Mesendoderm (in vitro differentiated cells): ENCODE measurements at regions not wholly inside any gene's neighbourhood (a gene's known extent, or its start where the extent isn't known, plus 50 kb on each side); places are given as distances from the start of the nearest gene placed in this dataset.

Experiments used
- DNase-seq: peaks from one replicate; pipeline ENCODE4 v3.0.0; 2013
- H2AK5ac ChIP-seq: 2 replicates; pipeline ENCODE4 v1.6.1; 2013; ENCODE audit warnings: low read length, inconsistent platforms
- H2BK120ac ChIP-seq: 2 replicates; pipeline ENCODE4 v1.6.1; 2013; ENCODE audit warnings: low read depth, mild to moderate bottlenecking, low read length, moderate library complexity, mixed read lengths
- H2BK15ac ChIP-seq: replicated peaks from 2 replicates; pipeline ENCODE4 v1.6.1; 2013; ENCODE audit warnings: low read depth, mild to moderate bottlenecking, moderate library complexity
- H2BK5ac ChIP-seq: 2 replicates; pipeline ENCODE4 v1.6.1; 2013; ENCODE audit warnings: low read length, inconsistent platforms
- H3K18ac ChIP-seq: 2 replicates; pipeline ENCODE4 v1.6.1; 2013; ENCODE audit warnings: mild to moderate bottlenecking, low read length, mixed read lengths
- H3K23ac ChIP-seq: one replicate; pipeline ENCODE4 v1.6.1; 2013; ENCODE audit warnings: low read length
- H3K27ac ChIP-seq: 2 replicates; pipeline ENCODE4 v1.5.1; 2013; ENCODE audit warnings: low read depth, mild to moderate bottlenecking, inconsistent platforms, low read length, moderate library complexity
- H3K27me3 ChIP-seq: 2 replicates; pipeline ENCODE4 v1.6.1; 2013; ENCODE audit warnings: low read length, control low read depth, mild to moderate bottlenecking, inconsistent platforms; ENCODE audit not compliant: insufficient read depth, poor library complexity
- H3K36me3 ChIP-seq: 2 replicates; pipeline ENCODE4 v1.6.1; 2013; ENCODE audit warnings: low read length, inconsistent platforms; ENCODE audit not compliant: control insufficient read depth, insufficient read depth
- H3K4ac ChIP-seq: one replicate; pipeline ENCODE4 v1.6.1; 2013; ENCODE audit warnings: low read depth, mild to moderate bottlenecking, low read length, moderate library complexity
- H3K4me1 ChIP-seq: 2 replicates; pipeline ENCODE4 v1.6.1; 2013; ENCODE audit warnings: low read depth, low read length, inconsistent platforms; ENCODE audit not compliant: control insufficient read depth
- H3K4me2 ChIP-seq: 2 replicates; pipeline ENCODE4 v1.6.1; 2013; ENCODE audit warnings: low read length
- H3K4me3 ChIP-seq: 2 replicates; pipeline ENCODE4 v1.5.1; 2013; ENCODE audit warnings: mild to moderate bottlenecking, low read length
- H3K56ac ChIP-seq: one replicate; pipeline ENCODE4 v1.6.1; 2013; ENCODE audit warnings: low read length
- H3K79me1 ChIP-seq: 2 replicates; pipeline ENCODE4 v1.6.1; 2013; ENCODE audit warnings: low read length, inconsistent platforms
- H3K79me2 ChIP-seq: 2 replicates; pipeline ENCODE4 v1.6.1; 2013; ENCODE audit warnings: mild to moderate bottlenecking, low read length; ENCODE audit not compliant: control insufficient read depth, insufficient read depth
- H3K9ac ChIP-seq: 2 replicates; pipeline ENCODE4 v1.6.1; 2013; ENCODE audit warnings: low read length, inconsistent platforms
- H4K5ac ChIP-seq: one replicate; pipeline ENCODE4 v1.6.1; 2013; ENCODE audit warnings: low read length
- H4K8ac ChIP-seq: one replicate; pipeline ENCODE4 v1.6.1; 2013; ENCODE audit warnings: low read depth, mild to moderate bottlenecking, control low read depth, low read length, moderate library complexity
- WGBS: extraction: QIAGEN DNeasy Blood & Tissue Kit; methylation state at CpG from one replicate; pipeline ENCODE4 v1.1.7; 2013; ENCODE audit warnings: low lambda C conversion rate, missing lambda C conversion rate; ENCODE audit not compliant: insufficient coverage; ENCODE audit errors: extremely low coverage; 5-methylcytosine and 5-hydroxymethylcytosine counted together

- Histone ChIP-seq H3K4me3 (no peak overlapping the region), H2BK5ac (no peak overlapping the region), H2AK5ac (no peak overlapping the region), H4K8ac (no peak overlapping the region), H3K27me3 (no peaks in the 10 kb centered on the region), H2BK120ac (no peak overlapping the region), H3K79me1 (no peaks in the 10 kb centered on the region), H3K4me1 (peaks cover 3% of the 10 kb centered on the region), H3K4ac (no peak overlapping the region), H3K23ac (no peak overlapping the region), H4K5ac (no peak overlapping the region), H3K18ac (no peak overlapping the region), H3K27ac (no peak overlapping the region), H3K79me2 (no peaks in the 10 kb centered on the region), H3K36me3 (no peaks in the 10 kb centered on the region), H3K4me2 (no peak overlapping the region), H3K9ac (no peak overlapping the region), H2BK15ac (no peak overlapping the region), H3K56ac (no peak overlapping the region)
- DNase-seq: no peak
- WGBS: no CpG with 5 or more reads among the region's 4 CpGs
Observed at GRCh38 chr16:14007450-14007849, 63.7 kb upstream of the MRTFB start.

DNA sequence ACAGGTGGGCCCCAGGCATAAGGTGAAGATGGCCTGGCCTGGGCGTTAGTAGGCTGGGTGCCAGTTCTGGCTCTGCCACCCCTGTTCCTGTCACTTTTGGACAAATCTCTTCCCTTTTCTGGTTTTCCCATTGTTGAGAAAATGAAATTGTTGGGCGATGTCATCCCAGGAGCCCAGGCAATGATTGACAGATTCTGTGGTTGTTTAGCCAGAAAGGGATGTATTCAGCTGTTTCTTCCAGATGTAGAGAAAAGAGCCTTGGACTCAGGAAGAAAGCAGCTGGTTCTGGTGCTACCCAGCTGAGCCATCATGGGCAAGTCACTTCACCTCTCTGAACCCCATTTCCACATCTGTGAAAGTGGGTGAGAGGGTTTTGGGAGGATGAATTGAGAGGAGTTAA is 60.1 kb upstream of the MRTFB start:
- Histone ChIP-seq H2BK15ac (no peak overlapping the region), H3K56ac (no peak overlapping the region), H4K8ac (no peak overlapping the region), H3K4me2 (no peak overlapping the region), H3K23ac (no peak overlapping the region), H3K36me3 (no peaks in the 10 kb centered on the region), H3K4me1 (peaks cover 3% of the 10 kb centered on the region), H4K5ac (no peak overlapping the region), H2BK120ac (no peak overlapping the region), H3K4me3 (no peak overlapping the region), H3K27ac (no peak overlapping the region), H2BK5ac (no peak overlapping the region), H3K79me1 (no peaks in the 10 kb centered on the region), H3K18ac (no peak overlapping the region), H3K79me2 (no peaks in the 10 kb centered on the region), H3K9ac (no peak overlapping the region), H2AK5ac (no peak overlapping the region), H3K4ac (no peak overlapping the region), H3K27me3 (no peaks in the 10 kb centered on the region)
- no peak for DNase-seq
- WGBS: no CpG with 5 or more reads among the region's 2 CpGs

GRCh38 chr16:14011846-14012245 is 59.3 kb upstream of the MRTFB start:
- Histone ChIP-seq H3K56ac (no peak overlapping the region), H3K4me2 (no peak overlapping the region), H2BK15ac (no peak overlapping the region), H3K27ac (no peak overlapping the region), H3K4me1 (peaks cover 4% of the 10 kb centered on the region), H4K8ac (no peak overlapping the region), H3K27me3 (no peaks in the 10 kb centered on the region), H4K5ac (no peak overlapping the region), H3K36me3 (no peaks in the 10 kb centered on the region), H3K79me2 (no peaks in the 10 kb centered on the region), H3K18ac (no peak overlapping the region), H3K9ac (no peak overlapping the region), H3K4me3 (no peak overlapping the region), H3K23ac (no peak overlapping the region), H2AK5ac (no peak overlapping the region), H3K79me1 (no peaks in the 10 kb centered on the region), H2BK5ac (no peak overlapping the region), H2BK120ac (no peak overlapping the region), H3K4ac (no peak overlapping the region)
- no peak for DNase-seq
- no CpG with 5 or more reads among the region's 6 CpGs for WGBS

- WGBS: no CpG with 5 or more reads among the region's 4 CpGs
- DNase-seq: no peak
- H3K79me1 ChIP-seq: no peaks in the 10 kb centered on the region
- H3K27me3 ChIP-seq: no peaks in the 10 kb centered on the region
- no peak overlapping the region for H3K4me2 ChIP-seq
- no peak overlapping the region for H3K56ac ChIP-seq
- no peak overlapping the region for H4K5ac ChIP-seq
- peaks cover 4% of the 10 kb centered on the region for H3K4me1 ChIP-seq
- no peak overlapping the region for H2BK5ac ChIP-seq
- H3K23ac ChIP-seq: no peak overlapping the region
- H3K27ac ChIP-seq: no peak overlapping the region
- no peak overlapping the region for H3K9ac ChIP-seq
- H4K8ac ChIP-seq: no peak overlapping the region
- H2AK5ac ChIP-seq: no peak overlapping the region
- no peak overlapping the region for H3K18ac ChIP-seq
- H2BK120ac ChIP-seq: no peak overlapping the region
- H2BK15ac ChIP-seq: no peak overlapping the region
- no peaks in the 10 kb centered on the region for H3K79me2 ChIP-seq
- H3K4ac ChIP-seq: peak overlapping the region; percentile 31
- no peaks in the 10 kb centered on the region for H3K36me3 ChIP-seq
- no peak overlapping the region for H3K4me3 ChIP-seq
Observed at GRCh38 chr16:14013145-14013570, 58.0 kb upstream of the MRTFB start.

GRCh38 chr16:14013571-14014283 is 57.4 kb upstream of the MRTFB start:
- Histone ChIP-seq H3K4me2 (no peak overlapping the region), H2BK15ac (no peak overlapping the region)
- WGBS: no CpG with 5 or more reads among the region's 13 CpGs

DNA sequence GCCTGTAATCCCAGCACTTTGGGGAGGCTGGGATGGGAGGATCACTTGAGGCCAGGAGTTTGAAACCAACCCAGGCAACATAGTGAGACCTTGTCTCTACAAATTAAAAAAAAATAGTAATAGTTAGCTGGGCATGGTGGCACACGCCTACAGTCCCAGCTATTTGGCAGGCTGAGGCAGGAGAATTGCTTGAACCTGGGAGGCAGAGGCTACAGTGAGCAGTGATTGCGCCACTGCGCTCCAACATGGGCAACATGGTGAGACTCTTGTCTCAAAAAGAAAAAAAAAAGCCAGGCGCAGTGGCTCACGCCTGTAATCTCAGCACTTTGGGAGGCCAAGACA is 56.9 kb upstream of the MRTFB start:
- H3K36me3 ChIP-seq: no peaks in the 10 kb centered on the region
- H2BK120ac ChIP-seq: no peak overlapping the region
- H3K4me1 ChIP-seq: peaks cover 4% of the 10 kb centered on the region
- no peaks in the 10 kb centered on the region for H3K79me2 ChIP-seq
- no peak for DNase-seq
- H4K8ac ChIP-seq: no peak overlapping the region
- no peak overlapping the region for H2BK15ac ChIP-seq
- no peaks in the 10 kb centered on the region for H3K27me3 ChIP-seq
- H3K4me3 ChIP-seq: no peak overlapping the region
- H3K27ac ChIP-seq: no peak overlapping the region
- no peak overlapping the region for H3K4ac ChIP-seq
- no peak overlapping the region for H2BK5ac ChIP-seq
- no CpG with 5 or more reads among the region's 5 CpGs for WGBS
- no peak overlapping the region for H3K23ac ChIP-seq
- H3K9ac ChIP-seq: no peak overlapping the region
- no peak overlapping the region for H3K4me2 ChIP-seq
- H3K18ac ChIP-seq: no peak overlapping the region
- H3K56ac ChIP-seq: no peak overlapping the region
- H4K5ac ChIP-seq: no peak overlapping the region
- no peak overlapping the region for H2AK5ac ChIP-seq
- H3K79me1 ChIP-seq: no peaks in the 10 kb centered on the region

More at GRCh38 chr16:14013571-14014283, 57.4 kb upstream of the MRTFB start:
- Histone ChIP-seq H4K8ac (no peak overlapping the region), H3K4me1 (peaks cover 4% of the 10 kb centered on the region), H3K23ac (no peak overlapping the region), H3K4me3 (no peak overlapping the region), H3K79me2 (no peaks in the 10 kb centered on the region), H4K5ac (no peak overlapping the region), H3K9ac (no peak overlapping the region), H3K36me3 (no peaks in the 10 kb centered on the region), H3K4ac (no peak overlapping the region), H3K79me1 (no peaks in the 10 kb centered on the region), H2BK5ac (no peak overlapping the region), H2AK5ac (no peak overlapping the region), H3K56ac (no peak overlapping the region), H3K18ac (no peak overlapping the region), H3K27me3 (no peaks in the 10 kb centered on the region), H2BK120ac (no peak overlapping the region), H3K27ac (no peak overlapping the region)
- DNase-seq: peak; percentile 48
